ENCODE measurements at regions not wholly inside any gene's neighbourhood (a gene's known extent, or its start where the extent isn't known, plus 50 kb on each side); places are given as distances from the start of the nearest gene placed in this dataset.

- TF ChIP-seq CTCF (IDR thresholded peaks at IDR 0.05; ENCODE audit: low read length) (no peak), EZH2 (optimal IDR thresholded peaks at IDR 0.05; ENCODE audit: low read depth, low read length) (no peak)
These were observed 58.8 kb upstream of the SLCO4A1 start for GRCh38 chr20:62583424-62583920.
